Activated naive CD4-positive, alpha-beta T cell treated with anti-CD3 and anti-CD28 coated beads, Interleukin-2, amount 50 U/mL, for 16 hours (primary cell): ENCODE measurements at regions not wholly inside any gene's neighbourhood (a gene's known extent, or its start where the extent isn't known, plus 50 kb on each side); places are given as distances from the start of the nearest gene placed in this dataset.

Source experiments
- DNase-seq: peaks from one replicate; pipeline ENCODE4 v3.0.0-alpha.2; 2020

DNA sequence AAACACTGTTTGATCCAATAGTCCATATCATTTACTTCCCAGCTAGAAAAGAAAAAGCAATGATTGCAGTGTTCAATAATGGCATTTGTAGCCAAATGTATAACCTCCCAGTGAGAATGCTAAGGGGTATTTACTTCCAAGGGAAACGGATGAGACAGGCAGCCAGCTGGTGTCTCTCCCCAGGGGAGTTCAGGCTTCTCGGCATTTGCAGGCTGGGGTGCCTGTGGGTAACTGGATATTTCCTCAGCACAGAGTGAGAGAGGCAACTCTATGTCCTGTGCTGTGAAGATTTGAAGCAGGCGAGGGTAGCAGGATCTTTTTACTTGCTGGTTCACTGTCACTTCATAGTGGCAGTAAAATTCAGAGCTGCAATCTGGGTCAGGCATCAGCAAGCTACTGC, 1455.6 kb upstream of the TMEM132C start:
- DNase-seq: no peak

DNA sequence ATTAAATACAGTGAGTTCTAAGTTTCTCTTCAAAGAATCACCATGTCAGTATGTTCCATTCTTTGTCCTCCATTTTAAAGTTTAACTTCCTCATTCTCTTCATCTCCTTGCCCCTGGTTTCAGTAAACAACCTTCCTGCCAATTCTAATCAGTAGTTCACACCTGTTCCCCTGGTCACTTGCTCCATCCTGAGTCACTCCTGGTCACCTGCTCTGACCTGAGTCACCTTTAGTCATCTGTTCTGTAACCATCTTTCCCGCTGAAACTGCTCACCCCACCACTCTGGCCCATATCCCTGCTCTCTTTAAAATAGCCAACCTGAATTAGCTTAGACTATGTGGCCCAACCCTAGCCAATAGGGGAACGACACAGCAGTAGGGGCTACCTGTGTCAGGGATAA, 1447.4 kb upstream of the TMEM132C start:
- DNase-seq: no peak

DNA sequence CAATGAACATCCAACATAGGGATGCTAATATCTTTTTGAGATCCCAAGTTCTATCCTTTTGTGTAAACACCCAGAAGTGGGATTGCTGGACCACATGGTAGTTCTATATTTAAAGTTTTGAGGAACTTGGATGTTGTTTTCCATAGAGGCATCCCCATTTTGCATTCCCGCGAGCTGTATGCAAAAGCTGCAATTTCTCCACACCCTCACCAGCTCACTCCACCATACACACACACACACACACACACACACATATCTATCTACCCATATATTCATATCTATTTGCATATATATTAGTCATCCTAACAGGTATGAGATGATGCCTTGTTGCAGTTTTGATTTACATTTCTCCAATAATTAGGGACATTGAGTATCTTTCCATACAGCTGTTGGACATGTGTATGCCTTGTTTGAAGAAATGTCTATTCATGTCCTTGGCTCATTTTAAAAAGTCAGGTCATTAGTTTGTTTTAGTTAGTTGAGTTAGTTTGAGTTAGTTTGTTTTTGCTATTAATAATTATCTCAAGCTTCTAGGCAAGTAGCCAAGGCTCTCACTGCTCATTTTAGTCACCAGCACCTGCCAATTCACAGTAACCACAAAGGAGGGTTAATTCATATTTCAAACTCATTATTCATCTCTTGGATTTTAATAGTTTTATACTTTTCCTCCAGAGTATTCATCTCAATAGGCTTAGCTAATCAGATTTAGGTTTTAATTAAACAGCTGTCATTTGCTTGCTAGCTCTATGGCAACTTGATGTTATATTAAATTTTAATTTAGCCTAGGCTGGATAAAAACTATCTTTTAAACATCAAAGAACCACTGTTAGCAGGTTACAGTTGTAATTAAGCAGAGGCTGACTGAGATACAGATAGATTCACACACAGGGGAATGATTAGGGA, 1435.9 kb upstream of the TMEM132C start:
- no peak for DNase-seq

GRCh38 chr12:126837697-126838096, 1429.3 kb upstream of the TMEM132C start:
- no peak for DNase-seq

DNA sequence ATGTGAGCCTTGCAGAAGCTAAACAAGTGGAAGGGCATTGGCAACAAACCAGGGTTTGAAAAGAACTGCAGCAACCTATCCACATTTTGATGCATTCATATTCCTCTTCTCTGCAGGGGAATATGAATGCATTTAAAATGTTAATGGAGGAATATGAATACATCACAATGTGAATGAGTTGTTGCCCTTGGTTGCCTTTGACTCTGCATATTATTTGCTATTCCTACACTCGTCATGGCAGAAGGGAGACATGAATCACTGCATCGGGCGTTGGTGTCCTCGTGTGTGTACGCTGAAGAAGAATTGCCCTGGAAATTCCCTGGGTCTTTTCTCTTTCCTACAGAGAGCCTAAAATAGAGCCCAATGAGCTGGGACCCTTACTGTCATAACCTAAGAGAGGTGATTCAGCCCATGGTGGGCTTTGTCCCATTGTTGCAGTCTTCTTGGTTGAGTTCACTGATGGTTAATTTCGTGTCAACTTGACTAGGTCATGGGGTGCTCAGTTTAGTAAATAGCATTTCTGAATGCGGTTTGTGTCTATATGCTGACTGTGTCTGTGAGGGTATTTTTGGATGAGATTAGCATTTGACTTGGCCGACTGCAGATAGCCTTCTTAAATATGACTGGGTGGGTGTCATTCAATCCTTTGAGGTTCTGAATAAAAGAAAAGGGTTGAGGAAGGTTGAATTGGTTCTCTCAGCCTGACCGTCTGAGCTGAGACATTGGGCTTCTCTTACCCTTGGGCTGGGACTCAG, 1422.9 kb upstream of the TMEM132C start:
- DNase-seq: no peak

- DNase-seq: no peak
Observed at GRCh38 chr12:126847005-126847629, 1419.9 kb upstream of the TMEM132C start.

DNA sequence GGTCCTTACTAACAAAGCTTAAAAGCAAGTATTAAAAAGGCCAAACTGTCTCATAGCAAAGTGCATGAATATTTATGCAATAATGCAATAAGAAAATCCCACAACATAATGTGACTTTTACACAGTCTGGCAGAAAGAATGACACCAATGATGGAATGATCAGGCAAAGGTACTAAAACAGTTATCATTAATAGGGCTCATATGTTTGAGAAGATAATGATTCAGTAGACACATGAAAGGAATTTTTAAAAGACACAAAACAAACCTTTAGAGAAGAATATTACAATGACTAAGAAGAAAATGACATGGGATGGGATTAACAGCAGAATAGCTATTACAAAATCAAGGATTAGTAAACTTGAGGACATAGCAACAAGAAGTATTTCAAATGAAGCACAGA, 1411.2 kb upstream of the TMEM132C start:
- no peak for DNase-seq

DNA sequence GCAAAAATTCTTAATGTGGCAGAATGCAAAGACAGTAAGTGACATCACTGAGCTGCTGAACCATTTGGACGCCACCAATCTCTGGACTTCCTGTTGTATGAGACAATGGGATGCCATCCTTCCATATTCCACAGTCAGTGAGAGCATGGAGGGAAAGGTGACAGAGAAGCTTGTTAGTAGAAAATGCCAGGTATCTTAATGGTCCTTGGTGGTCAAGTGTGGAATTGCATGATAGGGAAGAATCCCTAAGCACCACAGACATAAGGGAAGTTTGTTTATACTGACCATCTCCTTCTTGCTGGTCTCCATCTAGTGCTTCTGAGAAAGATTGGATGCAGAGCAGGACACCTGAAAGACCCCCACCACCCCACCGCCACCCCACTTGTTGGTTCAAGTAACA, 1410.0 kb upstream of the TMEM132C start:
- DNase-seq: no peak

DNA sequence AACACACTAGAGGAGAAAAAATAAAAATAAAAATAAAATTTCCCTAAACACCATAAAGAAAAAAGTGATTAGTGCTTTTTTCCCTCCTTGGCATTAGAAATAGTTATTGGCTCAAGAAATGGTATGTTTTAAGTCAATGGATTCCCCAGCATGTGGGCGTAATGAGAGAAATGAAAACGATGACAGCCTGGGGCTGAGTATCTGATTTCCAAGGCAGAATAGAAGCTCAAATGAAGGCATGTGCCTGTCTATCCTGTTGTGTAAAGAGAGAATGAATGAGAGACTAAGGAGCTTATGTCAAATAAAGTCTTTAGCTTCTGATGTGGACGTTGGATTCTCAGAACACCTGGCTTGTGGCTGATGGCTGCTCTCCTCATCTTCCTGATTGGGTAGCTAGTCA, 1408.4 kb upstream of the TMEM132C start:
- no peak for DNase-seq

DNA sequence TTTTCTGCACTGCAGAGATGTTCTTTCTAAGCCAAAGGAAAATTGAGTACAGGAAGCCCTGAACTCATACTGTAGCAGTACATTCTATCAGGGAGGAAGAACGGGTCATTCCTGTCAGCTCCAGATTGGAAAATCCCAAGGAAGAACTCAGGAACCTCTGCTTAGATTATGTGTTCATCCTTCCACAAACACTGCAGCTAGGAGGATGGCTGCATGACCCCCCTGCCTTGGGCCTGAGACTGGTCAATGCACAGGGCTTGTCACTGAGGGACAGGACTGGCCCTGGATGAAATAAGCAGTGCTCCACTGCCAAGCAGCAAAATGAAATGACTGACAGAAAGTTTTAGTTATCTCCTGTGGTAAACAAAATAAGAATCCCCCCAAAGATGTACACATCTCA, 1406.8 kb upstream of the TMEM132C start:
- DNase-seq: no peak

DNA sequence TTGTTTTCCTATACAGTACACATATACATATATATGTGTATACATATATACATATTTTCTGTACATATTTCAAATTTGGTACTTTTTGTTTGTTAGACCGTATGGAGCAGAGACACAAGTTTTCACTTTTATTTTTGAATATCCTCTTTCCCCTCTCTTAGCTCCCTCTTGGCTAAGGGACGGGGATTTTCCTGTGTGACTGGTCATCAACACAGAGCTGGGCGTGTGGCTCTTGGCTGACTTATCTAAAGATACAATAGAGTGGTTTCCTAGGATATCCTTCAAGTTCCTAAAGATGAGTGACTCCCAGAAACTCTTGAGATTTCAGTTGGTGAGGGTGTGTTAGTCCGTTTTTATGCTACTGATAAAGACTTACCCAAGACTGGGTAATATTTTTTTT, 1404.5 kb upstream of the TMEM132C start:
- DNase-seq: no peak

GRCh38 chr12:126869644-126870043, 1397.3 kb upstream of the TMEM132C start:
- DNase-seq: no peak

DNA sequence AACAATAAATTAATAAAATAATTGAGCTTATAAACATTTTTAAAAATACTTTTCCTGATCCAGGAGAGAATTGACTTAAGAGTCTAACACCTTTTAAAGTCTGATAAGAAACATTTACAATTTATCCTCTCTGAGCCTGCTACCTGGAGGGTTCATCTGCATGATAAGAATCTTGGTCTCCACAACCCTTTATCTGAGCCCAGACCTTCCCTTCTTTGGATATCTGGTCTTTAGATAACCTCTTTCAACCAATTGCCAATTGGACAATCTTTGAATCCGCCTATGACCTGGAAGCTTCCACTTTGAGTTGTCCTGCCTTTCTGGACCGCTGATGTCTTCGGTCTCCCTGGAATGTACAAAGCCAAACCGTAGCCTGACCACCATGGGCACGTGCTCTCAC, 1393.3 kb upstream of the TMEM132C start:
- no peak for DNase-seq

- DNase-seq: peak; percentile 46
Observed at GRCh38 chr12:126874427-126875026, 1392.4 kb upstream of the TMEM132C start.

DNA sequence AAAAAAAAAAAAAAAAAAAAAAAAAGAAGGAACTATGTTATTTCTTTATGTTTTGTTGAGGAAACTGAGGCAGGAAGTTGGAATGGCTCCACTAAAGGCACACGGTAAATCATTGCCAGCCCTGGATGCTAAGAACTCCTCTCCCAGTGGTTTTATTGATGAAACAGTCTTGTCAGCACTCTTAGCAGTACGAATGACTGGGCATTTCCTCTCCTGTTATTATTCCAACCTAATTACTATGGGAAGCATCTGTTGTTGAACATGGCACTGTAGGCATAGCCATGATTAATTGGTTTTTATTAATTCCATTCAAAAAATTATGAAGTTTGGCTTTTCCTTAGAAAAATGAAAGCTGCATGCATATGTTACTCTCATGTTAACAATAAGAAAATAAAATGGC, 1387.1 kb upstream of the TMEM132C start:
- no peak for DNase-seq

- no peak for DNase-seq
Observed at GRCh38 chr12:126883697-126884096, 1383.3 kb upstream of the TMEM132C start.

DNA sequence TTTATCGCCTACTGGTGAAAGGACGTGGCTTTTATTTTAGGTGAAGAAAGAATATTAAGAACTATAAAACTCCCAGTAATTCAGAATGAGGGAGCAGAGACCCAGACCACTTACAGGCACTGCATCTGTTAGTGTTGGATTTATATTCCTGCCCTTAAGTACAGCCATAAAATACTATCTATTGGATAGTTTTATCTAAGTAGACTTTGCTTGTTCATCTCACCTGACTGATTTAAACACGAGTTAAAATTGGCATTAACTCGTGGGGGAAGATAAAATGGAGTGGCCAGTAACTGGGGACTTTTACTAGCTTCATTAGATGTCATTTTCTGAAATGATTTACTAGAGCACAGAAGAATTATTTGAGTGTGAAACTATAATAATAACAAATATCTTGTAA, 1377.5 kb upstream of the TMEM132C start:
- no peak for DNase-seq

DNA sequence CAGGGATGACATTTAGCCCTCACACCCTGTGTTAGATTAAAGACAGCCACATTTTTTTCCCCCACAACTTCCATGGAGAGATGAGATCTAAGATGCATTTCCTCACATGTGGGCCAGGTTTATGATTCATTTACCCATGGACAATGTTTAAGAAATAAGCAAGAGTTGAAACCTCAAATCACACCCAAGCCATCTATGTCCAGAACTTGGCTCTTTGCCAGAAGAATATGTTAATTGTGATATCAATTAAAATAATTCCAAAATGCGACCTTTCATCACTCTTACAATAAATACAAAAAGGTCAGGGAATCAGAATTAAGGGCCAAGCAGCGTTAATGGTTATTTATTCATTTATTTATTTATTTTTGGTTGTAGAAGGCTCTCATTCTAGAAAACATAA, 1376.9 kb upstream of the TMEM132C start:
- no peak for DNase-seq

DNA sequence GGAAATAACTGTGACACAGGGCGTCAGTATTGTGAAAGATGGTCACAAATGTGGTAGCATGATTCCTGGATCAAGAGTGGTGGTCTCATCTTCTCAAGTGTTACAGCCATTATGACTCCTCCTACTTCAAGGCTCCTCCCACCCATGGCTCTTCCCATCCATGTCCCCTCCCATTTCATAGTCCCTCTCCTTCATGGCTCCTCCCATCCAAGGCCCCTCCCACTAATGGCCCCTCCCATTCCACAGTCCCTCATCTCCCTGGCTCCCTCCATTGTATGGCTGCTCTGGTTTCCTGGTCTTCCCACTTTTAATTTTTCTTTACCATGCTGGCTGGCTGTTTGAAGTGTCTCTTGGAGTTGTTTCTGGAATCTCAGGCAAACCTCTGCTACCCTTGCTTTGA, 1375.2 kb upstream of the TMEM132C start:
- no peak for DNase-seq

DNA sequence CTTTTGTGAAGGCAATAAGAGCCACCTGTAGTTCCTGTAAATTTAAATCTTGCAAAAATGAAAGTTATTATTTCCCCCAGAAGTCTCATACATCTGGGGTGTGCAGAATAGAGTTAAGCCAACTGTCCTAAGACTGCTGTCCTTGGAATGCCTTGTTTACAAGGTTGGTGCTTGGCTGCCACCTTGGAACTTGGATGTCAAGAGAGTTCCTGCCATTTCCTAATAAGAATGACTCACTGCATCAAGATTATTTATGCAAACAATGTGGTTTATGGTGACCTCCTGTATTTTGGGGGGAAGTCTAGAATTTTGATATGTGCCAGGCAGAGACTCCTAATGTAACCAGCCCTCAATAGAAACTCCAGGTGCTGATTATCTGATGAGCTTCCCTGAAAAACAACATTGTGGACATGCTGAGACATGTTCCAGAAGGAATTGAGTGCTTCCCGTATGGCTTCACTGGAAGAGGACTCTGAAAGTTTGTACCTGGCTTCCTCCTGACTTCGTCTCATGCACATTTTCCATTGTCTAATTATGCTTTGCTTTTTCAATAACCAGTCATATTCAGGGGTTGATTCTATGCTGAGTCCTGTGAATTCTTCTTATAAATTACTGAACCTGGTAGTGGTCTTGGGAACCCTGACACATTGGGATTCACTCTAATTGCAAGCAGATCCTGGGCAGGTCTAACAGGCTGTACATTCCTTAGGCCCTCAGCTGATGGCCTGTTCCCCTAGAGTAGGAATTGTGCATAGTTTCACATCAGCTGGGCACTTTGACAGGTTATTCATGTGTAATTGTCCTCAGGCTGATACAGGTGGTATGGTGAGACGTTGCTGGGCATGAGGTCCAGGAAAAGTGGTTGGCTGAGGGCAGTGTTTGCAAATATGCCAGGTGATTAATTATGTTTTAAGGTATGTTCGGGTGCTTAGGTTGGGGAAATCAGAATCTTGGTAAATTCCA, 1370.7 kb upstream of the TMEM132C start:
- no peak for DNase-seq

GRCh38 chr12:126897102-126897501, 1369.9 kb upstream of the TMEM132C start:
- DNase-seq: no peak

DNA sequence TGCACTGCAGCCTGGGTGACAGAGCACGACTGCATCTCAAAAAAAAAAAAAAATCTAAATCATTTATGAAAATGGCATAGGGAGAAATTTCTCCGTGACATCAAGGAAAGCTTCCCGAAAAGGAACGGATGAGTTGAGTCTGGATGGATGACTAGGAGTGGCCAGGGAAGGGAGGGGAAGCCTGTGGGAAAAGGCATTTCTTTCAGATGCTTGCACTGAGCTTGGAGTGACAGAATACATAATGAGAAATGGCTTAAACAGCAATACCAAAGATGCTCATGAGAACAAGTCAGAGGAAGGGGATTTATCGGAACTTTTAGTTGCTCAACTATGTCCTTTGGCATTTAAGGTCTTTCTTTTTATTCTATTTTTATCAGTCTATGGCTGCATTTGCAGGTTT, 1369.2 kb upstream of the TMEM132C start:
- DNase-seq: no peak
